T-helper 2 cell treated with Interferon-gamma antibody and Interleukin-4, amounts not matched to agents 5 μg/mL and 100 μg/mL, for 36 hours (primary cell): ENCODE measurements at regions not wholly inside any gene's neighbourhood (a gene's known extent, or its start where the extent isn't known, plus 50 kb on each side); places are given as distances from the start of the nearest gene placed in this dataset.
A peak's percentile ranks its signal among the peaks of the same experiment; 100 is the strongest.

ENCODE experiments used
- DNase-seq: peaks from one replicate; pipeline ENCODE4 v3.0.0; 2021; ENCODE audit warnings: low spot score
- H3K27ac Mint-ChIP-seq: one replicate; pipeline ENCODE4 v1.8.0; 2021; ENCODE audit warnings: mild to moderate bottlenecking, mixed read lengths
- H3K27me3 Mint-ChIP-seq: one replicate; pipeline ENCODE4 v1.8.0; 2021; ENCODE audit warnings: low read depth, mixed read lengths
- H3K36me3 Mint-ChIP-seq: one replicate; pipeline ENCODE4 v1.8.0; 2021; ENCODE audit warnings: low read depth, mixed read lengths
- H3K4me1 Mint-ChIP-seq: one replicate; pipeline ENCODE4 v1.8.0; 2021; ENCODE audit warnings: low read depth, mixed read lengths
- H3K4me3 Mint-ChIP-seq: one replicate; pipeline ENCODE4 v1.8.0; 2022; ENCODE audit warnings: mild to moderate bottlenecking, moderate library complexity, mixed read lengths
- H3K9me3 Mint-ChIP-seq: one replicate; pipeline ENCODE4 v1.8.0; 2021; ENCODE audit warnings: mixed read lengths

GRCh38 chr17:5702951-5703510 is 118.7 kb upstream of the NLRP1 start:
- no peak overlapping the region for H3K4me3 Mint-ChIP-seq
- no peaks in the 10 kb centered on the region for H3K9me3 Mint-ChIP-seq
- H3K27me3 Mint-ChIP-seq, result peaks cover 20% of the 10 kb centered on the region
- no peak overlapping the region for H3K27ac Mint-ChIP-seq
- H3K4me1 Mint-ChIP-seq, result no peaks in the 10 kb centered on the region
- no peaks in the 10 kb centered on the region for H3K36me3 Mint-ChIP-seq
- no peak for DNase-seq

- Mint-ChIP-seq H3K36me3 (no peaks in the 10 kb centered on the region), H3K4me1 (no peaks in the 10 kb centered on the region), H3K27ac (no peak overlapping the region), H3K27me3 (peaks cover 20% of the 10 kb centered on the region), H3K4me3 (no peak overlapping the region), H3K9me3 (peaks cover 4% of the 10 kb centered on the region)
- DNase-seq, result no peak
These were observed 119.4 kb upstream of the NLRP1 start for GRCh38 chr17:5703736-5704135.

GRCh38 chr17:5705081-5705875 is 121.0 kb upstream of the NLRP1 start:
- Mint-ChIP-seq H3K36me3 (no peaks in the 10 kb centered on the region), H3K27ac (no peak overlapping the region), H3K27me3 (peaks cover 18% of the 10 kb centered on the region), H3K4me1 (no peaks in the 10 kb centered on the region), H3K9me3 (peaks cover 7% of the 10 kb centered on the region), H3K4me3 (no peak overlapping the region)
- DNase-seq, result no peak

- Mint-ChIP-seq H3K36me3 (no peaks in the 10 kb centered on the region), H3K9me3 (peaks cover 15% of the 10 kb centered on the region), H3K27ac (no peak overlapping the region), H3K27me3 (peaks cover 17% of the 10 kb centered on the region), H3K4me1 (no peaks in the 10 kb centered on the region), H3K4me3 (no peak overlapping the region)
- no peak for DNase-seq
These were observed 121.7 kb upstream of the NLRP1 start for GRCh38 chr17:5705876-5706576.

GRCh38 chr17:5706577-5707210 is 122.4 kb upstream of the NLRP1 start:
- peaks cover 17% of the 10 kb centered on the region for H3K9me3 Mint-ChIP-seq
- no peaks in the 10 kb centered on the region for H3K4me1 Mint-ChIP-seq
- H3K36me3 Mint-ChIP-seq, result no peaks in the 10 kb centered on the region
- H3K27me3 Mint-ChIP-seq, result peaks cover 21% of the 10 kb centered on the region
- H3K27ac Mint-ChIP-seq, result no peak overlapping the region
- H3K4me3 Mint-ChIP-seq, result no peak overlapping the region
- peak; percentile 9 for DNase-seq

GRCh38 chr17:5707482-5707881 is 123.2 kb upstream of the NLRP1 start:
- no peaks in the 10 kb centered on the region for H3K36me3 Mint-ChIP-seq
- peaks cover 19% of the 10 kb centered on the region for H3K27me3 Mint-ChIP-seq
- H3K4me3 Mint-ChIP-seq, result no peak overlapping the region
- peaks cover 17% of the 10 kb centered on the region for H3K9me3 Mint-ChIP-seq
- no peak for DNase-seq
- H3K4me1 Mint-ChIP-seq, result no peaks in the 10 kb centered on the region
- H3K27ac Mint-ChIP-seq, result no peak overlapping the region

- H3K27me3 Mint-ChIP-seq, result peaks cover 26% of the 10 kb centered on the region
- no peak overlapping the region for H3K4me3 Mint-ChIP-seq
- no peak for DNase-seq
- no peaks in the 10 kb centered on the region for H3K36me3 Mint-ChIP-seq
- peaks cover 17% of the 10 kb centered on the region for H3K9me3 Mint-ChIP-seq
- no peaks in the 10 kb centered on the region for H3K4me1 Mint-ChIP-seq
- H3K27ac Mint-ChIP-seq, result no peak overlapping the region
These were observed 124.0 kb upstream of the NLRP1 start for GRCh38 chr17:5708344-5708743.

- H3K4me3 Mint-ChIP-seq, result no peak overlapping the region
These were observed 127.0 kb upstream of the NLRP1 start for GRCh38 chr17:5711344-5711743.

GRCh38 chr17:5714993-5715392 is 130.7 kb upstream of the NLRP1 start:
- peaks cover 31% of the 10 kb centered on the region for H3K27me3 Mint-ChIP-seq
- H3K4me3 Mint-ChIP-seq, result no peak overlapping the region
- H3K9me3 Mint-ChIP-seq, result peaks cover 12% of the 10 kb centered on the region
- no peaks in the 10 kb centered on the region for H3K4me1 Mint-ChIP-seq
- H3K27ac Mint-ChIP-seq, result no peak overlapping the region
- H3K36me3 Mint-ChIP-seq, result no peaks in the 10 kb centered on the region
- no peak for DNase-seq

More at GRCh38 chr17:5711344-5711743, 127.0 kb upstream of the NLRP1 start:
- no peak for DNase-seq
- Mint-ChIP-seq H3K27ac (no peak overlapping the region), H3K9me3 (peaks cover 17% of the 10 kb centered on the region), H3K36me3 (no peaks in the 10 kb centered on the region), H3K4me1 (no peaks in the 10 kb centered on the region), H3K27me3 (peaks cover 29% of the 10 kb centered on the region)

- Mint-ChIP-seq H3K27me3 (peaks cover 31% of the 10 kb centered on the region), H3K4me3 (no peak overlapping the region), H3K27ac (no peak overlapping the region), H3K9me3 (peaks cover 8% of the 10 kb centered on the region), H3K4me1 (no peaks in the 10 kb centered on the region), H3K36me3 (no peaks in the 10 kb centered on the region)
- no peak for DNase-seq
These were observed 131.2 kb upstream of the NLRP1 start for GRCh38 chr17:5715478-5715877.

- H3K4me3 Mint-ChIP-seq, result no peak overlapping the region
- no peaks in the 10 kb centered on the region for H3K4me1 Mint-ChIP-seq
- H3K27ac Mint-ChIP-seq, result no peak overlapping the region
These were observed 134.4 kb upstream of the NLRP1 start for GRCh38 chr17:5718726-5719125.

GRCh38 chr17:5719976-5720375 is 135.7 kb upstream of the NLRP1 start:
- Mint-ChIP-seq H3K9me3 (no peaks in the 10 kb centered on the region), H3K27ac (no peak overlapping the region), H3K4me3 (no peak overlapping the region), H3K27me3 (peaks cover 16% of the 10 kb centered on the region), H3K4me1 (no peaks in the 10 kb centered on the region), H3K36me3 (no peaks in the 10 kb centered on the region)
- no peak for DNase-seq

More at GRCh38 chr17:5718726-5719125, 134.4 kb upstream of the NLRP1 start:
- DNase-seq, result no peak
- peaks cover 13% of the 10 kb centered on the region for H3K27me3 Mint-ChIP-seq
- no peaks in the 10 kb centered on the region for H3K36me3 Mint-ChIP-seq
- no peaks in the 10 kb centered on the region for H3K9me3 Mint-ChIP-seq

GRCh38 chr17:5730373-5730772 is 146.1 kb upstream of the NLRP1 start:
- no peak for DNase-seq
- Mint-ChIP-seq H3K4me3 (no peak overlapping the region), H3K9me3 (no peaks in the 10 kb centered on the region), H3K4me1 (no peaks in the 10 kb centered on the region), H3K27me3 (peaks cover 13% of the 10 kb centered on the region), H3K27ac (no peak overlapping the region), H3K36me3 (no peaks in the 10 kb centered on the region)

GRCh38 chr17:5740937-5741336 is 156.6 kb upstream of the NLRP1 start:
- no peak for DNase-seq
- no peak overlapping the region for H3K27ac Mint-ChIP-seq
- H3K9me3 Mint-ChIP-seq, result no peaks in the 10 kb centered on the region
- peaks cover 24% of the 10 kb centered on the region for H3K27me3 Mint-ChIP-seq
- H3K4me3 Mint-ChIP-seq, result no peak overlapping the region
- H3K36me3 Mint-ChIP-seq, result no peaks in the 10 kb centered on the region
- no peaks in the 10 kb centered on the region for H3K4me1 Mint-ChIP-seq
